ENCODE measurements at regions not wholly inside any gene's neighbourhood (a gene's known extent, or its start where the extent isn't known, plus 50 kb on each side); places are given as distances from the start of the nearest gene placed in this dataset.

DNA sequence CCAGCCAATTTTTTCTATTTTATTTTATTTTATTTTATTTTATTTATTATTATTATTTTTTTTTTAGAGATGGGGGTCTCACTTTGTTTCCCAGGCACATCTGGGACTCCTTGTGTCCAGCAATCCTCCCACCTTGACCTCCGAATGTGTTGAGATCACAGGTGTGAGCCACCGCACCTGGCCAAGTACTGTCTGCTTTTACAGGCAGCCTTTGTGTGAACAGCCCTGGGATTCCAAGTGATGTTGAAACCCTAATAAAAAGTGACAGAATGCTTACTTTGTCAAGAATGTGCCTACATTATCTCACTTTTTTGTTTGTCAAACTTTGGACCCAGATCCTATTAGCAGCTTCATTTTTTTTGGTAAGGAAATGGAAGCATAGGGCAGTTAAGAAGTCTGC, 220.1 kb upstream of the EDNRB start:
- no peak overlapping the region for H2AFZ ChIP-seq (ENCODE audit: low read length)
- peaks cover 8% of the 10 kb centered on the region for H3K4me1 ChIP-seq (ENCODE audit: insufficient read depth, low read length, severe bottlenecking)
- H4K20me1 ChIP-seq (ENCODE audit: insufficient read depth, low read length) = no peaks in the 10 kb centered on the region
- H3K79me2 ChIP-seq (ENCODE audit: insufficient read depth, low read length) = no peaks in the 10 kb centered on the region
- no peak overlapping the region for H3K4me2 ChIP-seq (ENCODE audit: low read length)
- H3K27ac ChIP-seq (ENCODE audit: low read depth, low read length, poor library complexity, severe bottlenecking) = no peak overlapping the region
- no peaks in the 10 kb centered on the region for H3K36me3 ChIP-seq (ENCODE audit: insufficient read depth, low read length)
- H3K27me3 ChIP-seq (ENCODE audit: insufficient read depth, low read length) = no peaks in the 10 kb centered on the region
- no peaks in the 10 kb centered on the region for H3K9me2 ChIP-seq (ENCODE audit: low read depth, low read length)
- no peaks in the 10 kb centered on the region for H3F3A ChIP-seq (ENCODE audit: insufficient read depth, low read length)
- no peak overlapping the region for H3K9ac ChIP-seq (ENCODE audit: low read length)
- TF ChIP-seq EZH2 (IDR thresholded peaks at IDR 0.05; ENCODE audit: borderline replicate concordance, low read length) (no peak), CTCF (IDR thresholded peaks at IDR 0.05; ENCODE audit: low read length) (no peak)
- H3K4me3 ChIP-seq (ENCODE audit: low read depth, low read length, poor library complexity, severe bottlenecking) = no peak overlapping the region
- H3K9me3 ChIP-seq (ENCODE audit: low read length) = no peaks in the 10 kb centered on the region

DNA sequence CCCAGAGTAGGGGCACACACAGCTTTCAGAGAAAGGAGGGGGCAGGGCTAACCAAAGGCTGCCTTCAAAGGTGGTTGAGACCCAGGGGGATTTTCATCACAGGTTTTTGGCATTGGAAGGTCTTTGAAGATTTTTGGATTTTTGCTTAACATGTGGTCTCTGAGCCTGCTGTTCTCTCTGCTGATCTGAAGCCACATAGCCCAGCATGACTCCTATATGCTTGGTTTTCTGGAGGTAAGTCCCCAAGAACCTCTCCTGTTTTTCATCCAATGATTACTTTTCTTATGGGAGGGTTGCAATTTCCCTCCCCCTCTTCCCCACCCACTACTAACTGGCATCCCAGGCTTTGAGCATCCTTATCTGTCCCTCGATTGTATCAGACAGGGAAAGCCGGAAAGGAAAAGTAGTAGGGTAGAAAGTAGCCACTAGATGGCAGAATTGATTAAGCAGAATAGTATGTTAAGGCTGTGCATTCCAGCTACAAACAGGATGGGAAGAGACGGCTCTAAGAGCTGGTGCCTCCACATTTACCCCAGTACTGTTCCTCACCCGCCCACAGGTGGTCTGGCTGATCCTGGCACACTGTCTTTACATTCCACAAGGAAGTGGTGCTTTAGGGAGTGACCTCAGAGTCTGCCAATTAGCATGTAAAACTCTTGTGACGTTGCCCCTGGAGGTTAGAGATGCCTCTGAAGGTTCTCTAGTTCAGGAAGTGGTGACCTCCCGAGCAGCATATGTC, 218.9 kb upstream of the EDNRB start:
- Histone ChIP-seq H3F3A (ENCODE audit: insufficient read depth, low read length) (no peaks in the 10 kb centered on the region), H3K9ac (ENCODE audit: low read length) (no peak overlapping the region)
- TF ChIP-seq CTCF (IDR thresholded peaks at IDR 0.05; ENCODE audit: low read length) (peak; percentile 95), EZH2 (IDR thresholded peaks at IDR 0.05; ENCODE audit: borderline replicate concordance, low read length) (no peak)

GRCh38 chr13:78136966-78137365, 218.3 kb upstream of the EDNRB start:
- no peaks in the 10 kb centered on the region for H3K36me3 ChIP-seq (ENCODE audit: insufficient read depth, low read length)
- peaks cover 8% of the 10 kb centered on the region for H3K4me1 ChIP-seq (ENCODE audit: insufficient read depth, low read length, severe bottlenecking)
- no peak overlapping the region for H2AFZ ChIP-seq (ENCODE audit: low read length)
- TF ChIP-seq CTCF (IDR thresholded peaks at IDR 0.05; ENCODE audit: low read length) = no peak
- no peak for TF ChIP-seq EZH2 (IDR thresholded peaks at IDR 0.05; ENCODE audit: borderline replicate concordance, low read length)
- no peak overlapping the region for H3K4me2 ChIP-seq (ENCODE audit: low read length)
- no peaks in the 10 kb centered on the region for H3K9me3 ChIP-seq (ENCODE audit: low read length)
- H3K27ac ChIP-seq (ENCODE audit: low read depth, low read length, poor library complexity, severe bottlenecking) = no peak overlapping the region
- H3F3A ChIP-seq (ENCODE audit: insufficient read depth, low read length) = no peaks in the 10 kb centered on the region
- no peaks in the 10 kb centered on the region for H3K27me3 ChIP-seq (ENCODE audit: insufficient read depth, low read length)
- no peaks in the 10 kb centered on the region for H3K79me2 ChIP-seq (ENCODE audit: insufficient read depth, low read length)
- H3K9me2 ChIP-seq (ENCODE audit: low read depth, low read length) = no peaks in the 10 kb centered on the region
- H4K20me1 ChIP-seq (ENCODE audit: insufficient read depth, low read length) = no peaks in the 10 kb centered on the region
- H3K9ac ChIP-seq (ENCODE audit: low read length) = no peak overlapping the region
- no peak overlapping the region for H3K4me3 ChIP-seq (ENCODE audit: low read depth, low read length, poor library complexity, severe bottlenecking)

More for the DNA sequence above, 218.9 kb upstream of the EDNRB start:
- H3K36me3 ChIP-seq (ENCODE audit: insufficient read depth, low read length) = no peaks in the 10 kb centered on the region
- H3K27ac ChIP-seq (ENCODE audit: low read depth, low read length, poor library complexity, severe bottlenecking) = no peak overlapping the region
- peaks cover 8% of the 10 kb centered on the region for H3K4me1 ChIP-seq (ENCODE audit: insufficient read depth, low read length, severe bottlenecking)
- no peaks in the 10 kb centered on the region for H3K27me3 ChIP-seq (ENCODE audit: insufficient read depth, low read length)
- peak overlapping the region; percentile 48 for H3K4me3 ChIP-seq (ENCODE audit: low read depth, low read length, poor library complexity, severe bottlenecking)
- H3K4me2 ChIP-seq (ENCODE audit: low read length) = peak overlapping the region; percentile 69
- H3K9me3 ChIP-seq (ENCODE audit: low read length) = no peaks in the 10 kb centered on the region
- no peaks in the 10 kb centered on the region for H4K20me1 ChIP-seq (ENCODE audit: insufficient read depth, low read length)
- H2AFZ ChIP-seq (ENCODE audit: low read length) = peak overlapping the region; percentile 94; the same call in 1 of the 2 replicates
- no peaks in the 10 kb centered on the region for H3K9me2 ChIP-seq (ENCODE audit: low read depth, low read length)
- no peaks in the 10 kb centered on the region for H3K79me2 ChIP-seq (ENCODE audit: insufficient read depth, low read length)

Data from OCI-LY1 (cell line).